SH-SY5Y (cell line): ENCODE measurements at regions not wholly inside any gene's neighbourhood (a gene's known extent, or its start where the extent isn't known, plus 50 kb on each side); places are given as distances from the start of the nearest gene placed in this dataset.

Experiments used
- GATA2 ChIP-seq: IDR thresholded peaks from 2 replicates; pipeline ENCODE4 v1.6.1; 2011; ENCODE audit warnings: mild to moderate bottlenecking, low read depth, low read length
- GATA3 ChIP-seq: IDR thresholded peaks from 2 replicates; pipeline ENCODE4 v1.6.1; 2011; ENCODE audit warnings: low read depth, mild to moderate bottlenecking, low read length, moderate library complexity

GRCh38 chr6:115706324-115706723 lies 354.4 kb downstream of the FRK start:
- TF ChIP-seq GATA3 (no peak), GATA2 (no peak)
